Activated CD4-positive, alpha-beta T cell treated with anti-CD3 and anti-CD28 coated beads, Interleukin-2, amount 50 U/mL, for 16 hours (primary cell): ENCODE measurements at regions not wholly inside any gene's neighbourhood (a gene's known extent, or its start where the extent isn't known, plus 50 kb on each side); places are given as distances from the start of the nearest gene placed in this dataset.
"Not testable (repeated sequence)": the region's sequence is repeated elsewhere in the genome, so short reads cannot be mapped to it uniquely, and the experiment has no call there.

Experiments
- DNase-seq: peaks from one replicate; pipeline ENCODE4 v3.0.0-alpha.2; 2020

DNA sequence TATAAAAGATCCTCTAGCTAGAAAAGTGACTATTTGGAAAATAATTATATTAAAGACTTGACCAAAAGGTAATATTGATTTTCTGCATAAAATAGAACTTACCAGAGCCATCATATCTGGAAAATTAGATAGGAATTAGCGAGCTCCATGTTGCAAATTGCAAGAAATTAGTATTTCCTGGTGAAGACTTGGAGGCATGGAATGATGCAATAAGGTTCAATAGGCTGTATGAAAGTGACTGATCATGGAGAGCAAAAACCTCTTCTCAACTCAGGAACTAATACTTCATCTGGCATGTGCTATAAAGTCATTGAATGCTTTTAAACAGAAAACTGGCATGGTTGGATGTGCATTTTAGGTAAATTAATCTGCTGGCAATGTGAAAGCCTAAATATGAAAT is 66.3 kb upstream of the UFM1 start:
- no peak for DNase-seq

GRCh38 chr13:38265132-38265497 is 84.5 kb upstream of the UFM1 start:
- no peak for DNase-seq

GRCh38 chr13:38264363-38265131 is 85.1 kb upstream of the UFM1 start:
- DNase-seq, result no peak

GRCh38 chr13:38262211-38262610 is 87.4 kb upstream of the UFM1 start:
- DNase-seq, result no peak

DNA sequence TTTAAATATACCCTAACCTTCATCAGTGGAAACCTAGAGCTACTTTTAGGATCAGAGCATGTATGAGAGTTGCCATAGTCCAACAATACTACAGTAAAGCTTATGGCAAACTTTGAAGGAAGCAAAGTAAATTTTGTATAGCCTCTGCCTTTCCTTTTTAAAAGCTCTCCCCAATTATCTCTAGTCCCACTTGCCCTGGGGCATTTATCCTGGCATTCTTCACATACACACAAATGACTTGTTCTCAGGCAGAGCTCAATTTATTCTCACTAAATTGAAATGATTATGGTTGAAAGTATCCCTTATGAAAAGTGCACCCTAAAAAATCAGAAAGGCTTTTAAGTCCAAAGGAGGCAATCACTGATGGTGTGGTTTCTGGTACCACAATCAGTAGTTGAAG is 94.1 kb upstream of the UFM1 start:
- DNase-seq, result no peak

DNA sequence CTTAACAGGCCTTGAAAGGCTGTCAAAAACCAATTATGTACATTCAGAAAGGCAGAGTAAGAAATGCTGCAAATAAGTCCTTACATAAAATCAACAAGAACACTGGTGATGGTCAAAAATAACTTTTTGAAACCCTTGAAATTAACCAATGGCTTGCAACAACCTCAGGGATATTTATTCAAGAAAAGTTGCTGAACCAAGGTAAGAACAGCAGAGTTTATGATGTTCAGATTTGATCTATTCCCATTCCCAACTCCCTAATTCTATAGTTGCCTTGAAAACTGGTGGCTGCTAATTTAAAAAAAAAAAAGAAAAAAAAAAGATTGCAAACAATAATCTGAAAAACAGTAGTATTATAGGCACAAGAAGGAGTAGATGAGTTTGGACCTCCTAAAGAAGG is 109.8 kb upstream of the UFM1 start:
- DNase-seq, result no peak

DNA sequence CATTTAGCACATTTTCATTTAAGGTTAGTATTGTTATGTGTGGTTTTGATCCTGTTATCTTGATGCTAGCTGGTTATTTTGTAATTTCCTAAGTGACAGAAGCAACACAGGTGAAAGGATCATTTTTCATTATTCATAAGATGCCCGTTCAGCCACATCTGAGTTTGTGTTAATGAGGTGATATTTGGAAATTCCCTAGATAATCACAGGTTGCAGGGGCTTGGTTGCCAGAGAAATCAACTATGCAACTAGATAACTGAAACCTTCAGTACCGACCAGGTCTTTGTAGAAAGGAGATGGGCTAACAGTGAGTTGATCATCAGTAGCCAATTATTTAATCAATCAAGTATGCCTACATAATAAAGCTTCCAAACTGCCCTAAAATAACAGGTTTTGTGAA is 121.3 kb upstream of the UFM1 start:
- DNase-seq, result no peak

DNA sequence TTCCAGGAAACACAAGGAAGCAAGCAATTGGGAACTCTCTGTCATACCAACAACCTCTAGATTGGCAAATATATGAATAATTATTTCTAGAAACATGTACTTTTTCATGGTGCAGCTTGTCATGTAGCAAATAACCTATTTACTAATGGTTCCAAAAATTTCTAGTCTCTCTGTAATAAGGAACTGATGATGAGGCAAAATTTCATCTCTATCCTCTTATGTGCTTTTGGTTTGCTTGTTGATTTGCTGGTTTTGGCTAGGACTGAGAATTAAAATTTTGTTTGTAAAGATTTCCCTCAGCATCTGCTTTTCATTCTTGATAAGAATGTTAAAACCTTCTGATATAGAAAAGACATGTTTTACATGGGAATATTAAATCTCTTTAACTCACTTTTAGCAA is 123.2 kb upstream of the UFM1 start:
- no peak for DNase-seq

DNA sequence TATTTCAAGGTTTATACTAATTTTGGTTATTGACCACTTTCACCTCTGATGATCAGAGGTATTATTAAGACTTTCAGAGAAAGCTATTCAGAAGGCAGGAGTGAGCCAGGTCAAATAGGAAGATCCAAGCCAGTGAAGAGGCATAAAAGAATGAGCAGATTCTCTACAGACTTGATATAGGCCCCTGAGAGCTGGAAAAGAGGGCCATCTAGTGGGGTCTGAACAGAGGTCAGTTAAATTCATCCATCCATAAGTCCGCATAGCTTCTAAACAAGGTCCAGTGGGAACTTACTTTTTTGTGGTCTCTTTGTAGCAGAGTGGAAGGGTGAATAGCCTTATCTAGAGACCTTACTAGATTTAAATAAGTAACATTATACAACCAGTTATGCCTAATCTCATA is 126.6 kb upstream of the UFM1 start:
- DNase-seq, result no peak

DNA sequence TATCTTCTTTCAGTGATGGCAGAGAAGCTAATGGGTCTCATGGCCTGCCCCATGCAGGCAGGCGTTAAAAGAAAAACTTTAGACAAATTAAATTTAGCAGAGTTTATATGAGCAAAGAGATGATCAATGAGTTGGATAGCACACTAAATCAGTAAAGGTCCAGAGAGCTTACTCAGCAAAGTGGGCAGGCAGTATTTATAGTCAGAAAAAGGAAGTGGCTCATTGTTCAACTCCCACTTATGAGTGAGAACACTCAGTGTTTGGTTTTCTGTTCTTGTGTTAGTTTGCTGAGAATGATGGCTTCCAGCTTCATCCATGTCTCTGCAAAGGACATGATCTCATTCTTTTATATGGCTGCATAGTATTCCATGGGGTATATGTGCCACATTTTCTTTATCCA is 128.5 kb upstream of the UFM1 start:
- not testable (repeated sequence) for DNase-seq

DNA sequence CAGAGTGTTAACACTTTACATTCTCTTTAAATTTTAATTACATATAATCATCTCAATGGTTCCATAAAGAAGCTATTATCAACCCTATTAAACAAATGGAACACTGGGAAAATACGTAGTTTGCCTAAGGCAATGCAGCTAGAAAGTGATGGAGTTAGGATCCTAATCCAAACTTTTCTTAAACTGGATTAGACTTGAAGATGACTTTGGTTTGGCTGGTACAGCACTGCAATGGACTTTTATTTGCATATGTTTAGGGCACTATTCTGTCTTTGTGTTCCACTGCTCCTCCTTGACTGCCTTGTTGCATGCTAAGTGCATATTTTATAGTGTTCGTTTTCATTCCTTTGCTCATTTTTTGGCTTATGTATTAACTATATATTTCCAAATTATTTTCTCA is 133.5 kb upstream of the UFM1 start:
- DNase-seq, result no peak

DNA sequence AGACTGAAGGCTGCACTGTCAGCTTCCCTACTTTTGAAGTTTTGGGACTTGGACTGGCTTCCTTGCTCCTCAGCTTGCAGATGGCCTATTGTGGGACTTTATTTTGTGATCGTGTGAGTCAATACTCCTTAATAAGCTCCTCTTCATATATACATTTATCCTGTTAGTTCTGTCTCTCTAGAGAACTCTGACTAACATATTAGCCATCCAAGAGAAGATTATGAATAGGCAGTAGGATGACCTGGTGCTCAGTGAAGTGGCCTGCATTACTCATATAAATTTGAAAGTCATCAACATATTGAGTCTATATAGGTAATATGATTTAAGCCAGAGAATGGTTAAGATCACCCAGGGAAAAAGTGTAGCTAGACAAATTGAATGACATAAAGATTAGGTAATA is 136.3 kb upstream of the UFM1 start:
- DNase-seq, result no peak

DNA sequence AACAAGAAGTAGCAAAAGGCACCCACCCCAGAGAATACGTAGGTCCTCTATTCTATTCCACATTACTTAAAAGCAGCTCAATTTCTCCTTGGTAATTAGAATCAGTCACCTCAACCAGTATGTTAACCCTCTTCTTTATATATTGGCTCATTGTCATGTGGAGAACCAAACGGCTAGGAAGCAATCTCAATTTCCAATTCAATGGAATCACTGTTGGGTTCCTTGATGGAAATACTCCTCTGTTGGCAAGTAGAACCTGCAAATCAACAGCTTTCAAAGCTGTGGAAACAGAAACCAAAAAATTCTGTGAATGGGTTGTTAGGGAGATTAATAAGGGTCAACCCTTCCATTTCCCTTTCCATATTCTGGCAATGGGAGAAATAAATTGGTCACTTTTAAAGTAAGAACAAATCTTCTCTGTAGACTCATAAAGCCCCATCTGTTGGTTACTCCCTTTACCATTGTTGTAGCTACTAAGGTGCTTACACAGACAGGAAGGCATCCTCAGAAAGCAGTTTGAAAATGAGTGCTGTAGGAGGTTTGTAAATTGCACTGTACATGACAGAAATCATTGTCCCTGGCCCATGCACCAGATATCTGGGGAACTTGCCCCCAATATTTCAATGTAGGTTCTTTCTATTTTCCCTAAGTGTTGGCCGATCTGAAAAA is 138.6 kb upstream of the UFM1 start:
- DNase-seq, result no peak

DNA sequence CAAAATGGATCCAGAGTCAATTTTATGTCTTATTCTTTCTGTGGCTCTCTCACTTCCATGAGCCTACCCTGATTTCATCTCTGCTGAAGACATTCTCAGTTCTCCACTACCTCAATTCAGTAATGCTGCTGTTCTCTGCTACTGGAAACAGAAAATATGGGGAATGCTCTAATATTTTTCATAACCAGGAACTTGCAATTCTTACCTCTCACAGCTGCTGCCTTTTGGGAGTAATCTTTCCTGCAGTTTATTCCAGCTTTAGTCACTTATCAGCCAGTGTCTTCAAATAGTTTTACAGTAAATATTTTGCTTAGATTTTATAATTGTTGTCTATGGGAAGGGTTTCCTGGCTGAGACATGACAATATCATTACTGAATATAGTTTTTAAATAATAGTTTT is 145.1 kb upstream of the UFM1 start:
- no peak for DNase-seq

DNA sequence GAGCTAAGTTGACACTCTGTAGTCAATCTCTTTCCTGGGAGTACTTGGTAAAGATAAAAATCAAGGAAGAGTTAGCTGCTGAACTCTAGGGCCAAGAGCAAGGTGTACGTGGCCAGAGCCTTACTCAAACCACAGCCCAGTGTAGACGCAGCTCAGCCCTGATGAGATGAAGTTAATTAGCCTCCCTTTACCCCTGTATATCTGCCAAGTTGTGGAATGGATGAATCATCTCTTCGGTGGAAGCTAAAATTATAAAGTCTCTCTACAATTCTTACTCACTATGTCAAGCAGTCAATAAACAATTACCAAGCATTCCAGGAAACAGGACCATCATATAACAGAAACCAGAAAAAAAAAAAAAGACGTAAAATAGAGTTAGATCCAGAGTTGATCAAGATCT is 146.9 kb upstream of the UFM1 start:
- DNase-seq, result peak; percentile 30

DNA sequence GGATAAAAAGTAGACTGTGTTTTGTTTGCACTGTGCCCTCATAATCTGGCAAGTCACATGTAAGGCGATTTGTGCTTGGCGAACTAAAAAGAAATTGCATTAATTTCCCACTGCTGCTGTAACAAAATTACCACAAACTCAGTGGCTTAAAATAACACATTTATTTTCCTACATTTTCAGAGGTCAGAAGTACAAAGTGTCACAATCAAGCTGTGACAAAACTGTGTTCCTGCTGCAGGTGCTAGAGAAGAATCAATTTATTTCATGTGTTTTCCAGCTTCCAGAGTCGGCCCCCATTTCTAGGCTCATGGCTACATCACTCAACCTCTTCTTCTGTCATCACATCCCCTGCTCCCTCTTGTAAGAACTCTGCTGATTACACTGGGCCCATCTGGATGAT is 158.6 kb upstream of the UFM1 start:
- no peak for DNase-seq

DNA sequence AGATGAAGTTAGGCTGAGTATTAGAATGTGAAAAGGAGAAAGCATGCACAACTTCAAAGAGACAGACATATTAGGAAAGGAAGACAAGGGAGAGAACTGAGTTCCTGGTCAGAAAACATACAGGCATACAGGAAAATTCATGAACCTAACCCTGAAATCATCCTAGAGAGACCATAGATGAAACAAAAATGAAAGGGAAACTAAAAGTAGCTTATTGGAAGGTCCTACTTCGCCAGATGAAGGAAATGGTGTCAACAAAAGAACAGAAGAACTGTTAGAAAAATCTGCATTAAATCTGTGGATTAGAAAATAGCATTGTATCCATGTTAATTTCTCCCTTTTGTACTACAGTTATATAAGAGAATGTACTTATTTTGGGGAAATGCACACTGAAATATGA is 169.0 kb upstream of the UFM1 start:
- peak; percentile 2 for DNase-seq

DNA sequence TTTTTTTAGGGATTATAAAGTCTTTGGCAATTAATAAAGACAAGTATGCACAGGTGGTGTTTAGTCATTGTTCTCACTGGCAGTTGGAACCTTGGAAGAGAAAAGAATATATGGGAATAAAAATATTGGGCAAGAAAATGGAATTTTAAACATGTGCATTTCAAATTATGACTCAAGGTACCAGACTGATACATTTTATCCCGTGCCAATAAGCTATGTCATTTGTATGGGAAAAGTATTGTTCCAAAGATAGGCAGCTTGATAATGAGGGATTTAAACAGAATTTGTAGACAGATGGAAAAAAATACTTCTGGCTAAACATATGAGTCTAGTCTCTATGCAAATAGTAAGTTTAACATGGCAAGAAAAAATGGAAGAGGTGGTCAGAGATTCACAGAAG is 169.5 kb upstream of the UFM1 start:
- no peak for DNase-seq

DNA sequence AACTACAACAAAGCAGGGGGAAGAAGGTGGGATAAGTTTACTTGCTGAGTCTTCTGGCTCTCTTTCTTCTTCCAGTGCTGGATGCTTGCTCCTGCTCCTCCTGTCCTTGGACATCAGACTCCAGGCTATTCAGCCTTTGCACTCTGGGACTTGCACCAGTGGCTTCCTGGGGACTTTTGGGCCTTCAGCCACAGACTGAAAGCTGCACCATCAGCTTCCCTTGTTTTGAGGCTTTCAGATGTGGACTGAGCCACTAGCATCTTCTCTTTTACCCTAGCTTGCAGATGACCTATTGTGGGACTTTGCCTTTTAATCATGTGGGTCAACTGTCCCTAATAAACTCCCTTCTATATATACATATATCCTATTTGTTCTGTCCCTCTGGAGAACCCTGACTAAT is 173.0 kb upstream of the UFM1 start:
- DNase-seq, result no peak

GRCh38 chr13:38173403-38173802 is 176.2 kb upstream of the UFM1 start:
- DNase-seq, result no peak

DNA sequence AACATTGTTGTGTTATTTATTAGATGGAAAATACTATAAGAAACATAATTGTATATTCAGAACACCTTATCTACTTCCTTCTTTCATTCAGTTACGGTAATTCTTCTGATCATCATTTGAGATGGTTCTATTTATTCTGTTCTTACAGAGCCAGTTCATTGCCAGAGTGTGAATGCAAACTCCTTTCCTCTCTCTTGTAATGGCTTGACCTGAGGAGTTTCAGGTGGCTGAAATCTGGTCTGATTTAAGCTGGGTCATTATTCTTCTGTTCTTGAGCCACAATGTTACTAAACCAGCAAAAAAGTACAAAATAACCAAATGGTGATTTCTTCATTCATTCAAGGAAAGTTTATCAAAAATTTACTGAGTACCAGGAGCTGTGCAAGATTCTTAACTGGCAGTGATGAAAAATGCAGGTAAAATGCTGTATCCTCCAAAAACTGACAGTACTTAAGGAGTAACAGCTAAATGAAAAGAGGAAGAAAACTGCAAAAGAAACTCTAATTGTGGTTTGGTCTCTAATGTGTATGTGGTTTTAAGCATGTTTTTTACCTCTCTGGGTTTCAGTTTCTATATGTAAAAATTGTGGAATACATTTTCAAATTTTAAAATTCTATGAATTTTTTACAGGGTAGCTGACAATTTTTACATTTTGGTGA is 182.4 kb upstream of the UFM1 start:
- DNase-seq, result no peak

DNA sequence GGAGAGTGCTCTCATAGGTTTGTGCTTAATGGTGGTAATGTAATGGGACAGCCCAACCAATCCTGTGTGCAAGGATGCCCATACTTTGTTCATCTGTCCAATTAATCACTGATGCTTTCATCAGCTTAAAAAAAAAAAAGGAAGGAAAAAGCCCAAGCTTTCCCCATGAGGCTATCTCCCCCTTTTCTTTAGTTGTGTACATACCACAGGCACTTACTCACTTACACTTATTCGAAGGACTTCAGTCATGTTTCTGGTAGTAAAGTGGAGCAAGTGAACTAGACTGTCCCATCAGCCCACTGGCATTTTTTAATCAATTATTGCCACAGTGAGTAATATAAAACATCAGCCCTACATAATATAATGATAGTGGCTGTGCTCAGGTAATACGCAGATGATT is 183.5 kb upstream of the UFM1 start:
- no peak for DNase-seq

GRCh38 chr13:38160131-38160530 is 189.5 kb upstream of the UFM1 start:
- no peak for DNase-seq

DNA sequence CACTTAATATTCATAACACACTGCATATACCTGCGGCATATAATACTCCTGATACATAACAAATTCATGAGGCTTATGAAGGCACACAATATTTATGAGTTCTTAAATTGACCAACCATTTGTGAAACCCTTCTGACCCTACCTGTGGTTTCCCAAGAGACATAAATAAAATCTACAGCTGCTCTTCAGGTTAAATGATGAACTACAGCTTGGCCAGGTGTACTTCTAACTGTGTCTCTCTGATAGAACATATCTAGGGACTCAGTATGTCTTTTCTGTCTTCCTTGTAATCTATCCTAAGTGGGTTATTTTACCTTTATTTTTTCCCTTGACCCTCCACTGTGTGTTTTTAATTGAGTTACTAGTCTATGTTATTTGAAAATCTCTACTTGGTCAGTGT is 189.9 kb upstream of the UFM1 start:
- no peak for DNase-seq

DNA sequence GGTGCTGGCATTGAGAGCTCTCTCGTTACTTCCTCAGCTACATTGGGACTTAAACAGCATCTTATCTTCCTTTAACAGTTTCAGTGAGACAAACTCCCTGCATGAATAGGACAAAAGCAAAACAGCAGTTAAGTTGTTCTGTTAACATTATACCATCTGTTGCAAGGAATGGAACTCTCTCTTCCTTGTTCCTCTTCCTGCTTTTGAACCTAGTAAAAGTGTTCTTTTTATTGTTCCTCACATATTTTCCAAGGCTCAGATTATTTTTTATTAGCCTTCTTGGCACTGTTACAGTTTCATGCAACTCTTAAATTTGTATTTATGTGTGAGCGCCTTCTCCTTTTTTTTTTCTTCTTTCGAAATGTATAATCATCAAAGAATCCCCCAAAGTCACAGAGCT is 202.6 kb upstream of the UFM1 start:
- no peak for DNase-seq
